ENCODE measurements at regions not wholly inside any gene's neighbourhood (a gene's known extent, or its start where the extent isn't known, plus 50 kb on each side); places are given as distances from the start of the nearest gene placed in this dataset.
"Not testable (repeated sequence)": the region's sequence is repeated elsewhere in the genome, so short reads cannot be mapped to it uniquely, and the experiment has no call there.

- peaks cover 0 to 3% (median 0%) of the 10 kb centered on the region in 3 donors for H3K36me3 Mint-ChIP-seq
- no peaks in the 10 kb centered on the region for H3K4me1 Mint-ChIP-seq
- no peak for DNase-seq
- H3K4me3 Mint-ChIP-seq = no peak overlapping the region
- H3K27me3 Mint-ChIP-seq (ENCODE audit: low read depth in 3 of 3) = peaks cover 2 to 9% (median 3%) of the 10 kb centered on the region in 3 donors
- H3K9me3 Mint-ChIP-seq = peaks cover 4 to 26% (median 10%) of the 10 kb centered on the region in 6 donors
- H3K27ac Mint-ChIP-seq = no peak overlapping the region
Observed at GRCh38 chr12:114616081-114616480, 67.9 kb downstream of the TBX3 start.

- peaks cover 0 to 3% (median 0%) of the 10 kb centered on the region in 3 donors for H3K36me3 Mint-ChIP-seq
- no peak overlapping the region for H3K4me3 Mint-ChIP-seq
- DNase-seq = no peak
- H3K27me3 Mint-ChIP-seq (ENCODE audit: low read depth in 3 of 3) = peaks cover 2 to 5% (median 3%) of the 10 kb centered on the region in 3 donors
- peaks cover 4 to 26% (median 10%) of the 10 kb centered on the region in 6 donors for H3K9me3 Mint-ChIP-seq
- H3K27ac Mint-ChIP-seq = no peak overlapping the region
- no peaks in the 10 kb centered on the region for H3K4me1 Mint-ChIP-seq
Observed at GRCh38 chr12:114614040-114614439, 69.9 kb downstream of the TBX3 start.

GRCh38 chr12:114612062-114612461, 71.9 kb downstream of the TBX3 start:
- H3K27ac Mint-ChIP-seq = no peak overlapping the region
- H3K27me3 Mint-ChIP-seq (ENCODE audit: low read depth in 3 of 3) = peaks cover 2 to 5% (median 3%) of the 10 kb centered on the region in 3 donors
- H3K36me3 Mint-ChIP-seq = peaks cover 0 to 3% (median 0%) of the 10 kb centered on the region in 3 donors
- H3K4me3 Mint-ChIP-seq = no peak overlapping the region
- H3K4me1 Mint-ChIP-seq = no peaks in the 10 kb centered on the region
- H3K9me3 Mint-ChIP-seq = peaks cover 4 to 18% (median 8%) of the 10 kb centered on the region in 6 donors
- no peak for DNase-seq

- H3K36me3 Mint-ChIP-seq = peaks cover 0 to 3% (median 0%) of the 10 kb centered on the region in 3 donors
- H3K27ac Mint-ChIP-seq = no peak overlapping the region
- H3K4me1 Mint-ChIP-seq = no peaks in the 10 kb centered on the region
- DNase-seq = no peak
- no peak overlapping the region for H3K4me3 Mint-ChIP-seq
- H3K9me3 Mint-ChIP-seq = peaks cover 4 to 13% (median 6%) of the 10 kb centered on the region in 6 donors
- peaks cover 2 to 5% (median 3%) of the 10 kb centered on the region in 3 donors for H3K27me3 Mint-ChIP-seq (ENCODE audit: low read depth in 3 of 3)
Observed at GRCh38 chr12:114611145-114612018, 72.6 kb downstream of the TBX3 start.

GRCh38 chr12:114608509-114608908, 75.5 kb downstream of the TBX3 start:
- DNase-seq = no peak
- Mint-ChIP-seq H3K27ac (no peak overlapping the region), H3K4me3 (no peak overlapping the region), H3K36me3 (no peaks in the 10 kb centered on the region), H3K4me1 (no peaks in the 10 kb centered on the region), H3K27me3 (ENCODE audit: low read depth in 3 of 3) (peaks cover 0 to 5% (median 2%) of the 10 kb centered on the region in 3 donors), H3K9me3 (peaks cover 0 to 7% (median 1%) of the 10 kb centered on the region in 6 donors)

- no peaks in the 10 kb centered on the region for H3K36me3 Mint-ChIP-seq
- peaks cover 0 to 5% (median 0%) of the 10 kb centered on the region in 6 donors for H3K9me3 Mint-ChIP-seq
- H3K4me1 Mint-ChIP-seq = no peaks in the 10 kb centered on the region
- DNase-seq = no peak
- H3K4me3 Mint-ChIP-seq = no peak overlapping the region
- no peaks in the 10 kb centered on the region for H3K27me3 Mint-ChIP-seq (ENCODE audit: low read depth in 3 of 3)
- no peak overlapping the region for H3K27ac Mint-ChIP-seq
Observed at GRCh38 chr12:114605918-114606317, 78.1 kb downstream of the TBX3 start.

- DNase-seq = no peak
- no peaks in the 10 kb centered on the region for H3K27me3 Mint-ChIP-seq (ENCODE audit: low read depth in 3 of 3)
- no peaks in the 10 kb centered on the region for H3K36me3 Mint-ChIP-seq
- no peak overlapping the region for H3K27ac Mint-ChIP-seq
- peaks cover 0 to 5% (median 0%) of the 10 kb centered on the region in 6 donors for H3K9me3 Mint-ChIP-seq
- no peaks in the 10 kb centered on the region for H3K4me1 Mint-ChIP-seq
- no peak overlapping the region for H3K4me3 Mint-ChIP-seq
Observed at GRCh38 chr12:114604606-114605005, 79.4 kb downstream of the TBX3 start.

GRCh38 chr12:114600584-114600983, 83.4 kb downstream of the TBX3 start:
- not testable (repeated sequence) for H3K9me3 Mint-ChIP-seq; H3K36me3 Mint-ChIP-seq; H3K4me3 Mint-ChIP-seq; DNase-seq; H3K27me3 Mint-ChIP-seq (ENCODE audit: low read depth in 3 of 3); H3K27ac Mint-ChIP-seq; H3K4me1 Mint-ChIP-seq

- no peaks in the 10 kb centered on the region for H3K36me3 Mint-ChIP-seq
- no peak for DNase-seq
- H3K4me3 Mint-ChIP-seq = no peak overlapping the region
- no peaks in the 10 kb centered on the region for H3K4me1 Mint-ChIP-seq
- H3K9me3 Mint-ChIP-seq = peaks cover 0 to 3% (median 2%) of the 10 kb centered on the region in 6 donors
- no peak overlapping the region for H3K27ac Mint-ChIP-seq
- H3K27me3 Mint-ChIP-seq (ENCODE audit: low read depth in 3 of 3) = peaks cover 0 to 5% (median 3%) of the 10 kb centered on the region in 3 donors
Observed at GRCh38 chr12:114598111-114598510, 85.9 kb downstream of the TBX3 start.

GRCh38 chr12:114592946-114593345, 91.0 kb downstream of the TBX3 start:
- H3K4me1 Mint-ChIP-seq = no peaks in the 10 kb centered on the region
- H3K4me3 Mint-ChIP-seq = no peak overlapping the region
- peaks cover 0 to 4% (median 0%) of the 10 kb centered on the region in 6 donors for H3K9me3 Mint-ChIP-seq
- no peak overlapping the region for H3K27ac Mint-ChIP-seq
- H3K36me3 Mint-ChIP-seq = no peaks in the 10 kb centered on the region
- H3K27me3 Mint-ChIP-seq (ENCODE audit: low read depth in 3 of 3) = peaks cover 0 to 11% (median 5%) of the 10 kb centered on the region in 3 donors
- no peak for DNase-seq

- H3K27ac Mint-ChIP-seq = no peak overlapping the region
- no peak overlapping the region for H3K4me3 Mint-ChIP-seq
- H3K4me1 Mint-ChIP-seq = no peaks in the 10 kb centered on the region
- peaks cover 0 to 8% (median 3%) of the 10 kb centered on the region in 3 donors for H3K27me3 Mint-ChIP-seq (ENCODE audit: low read depth in 3 of 3)
- DNase-seq = no peak
- peaks cover 0 to 2% (median 0%) of the 10 kb centered on the region in 6 donors for H3K9me3 Mint-ChIP-seq
- H3K36me3 Mint-ChIP-seq = no peaks in the 10 kb centered on the region
Observed at GRCh38 chr12:114588061-114588460, 95.9 kb downstream of the TBX3 start.

- no peaks in the 10 kb centered on the region for H3K9me3 Mint-ChIP-seq
- H3K36me3 Mint-ChIP-seq = no peaks in the 10 kb centered on the region
- no peak overlapping the region for H3K4me3 Mint-ChIP-seq
- no peak overlapping the region for H3K27ac Mint-ChIP-seq
- no peak for DNase-seq
- peaks cover 0 to 7% (median 0%) of the 10 kb centered on the region in 3 donors for H3K27me3 Mint-ChIP-seq (ENCODE audit: low read depth in 3 of 3)
- H3K4me1 Mint-ChIP-seq = no peaks in the 10 kb centered on the region
Observed at GRCh38 chr12:114580306-114580705, 103.7 kb downstream of the TBX3 start.

GRCh38 chr12:114579389-114579788, 104.6 kb downstream of the TBX3 start:
- Mint-ChIP-seq H3K27ac (no peak overlapping the region), H3K36me3 (no peaks in the 10 kb centered on the region), H3K9me3 (no peaks in the 10 kb centered on the region), H3K4me1 (no peaks in the 10 kb centered on the region), H3K4me3 (no peak overlapping the region), H3K27me3 (ENCODE audit: low read depth in 3 of 3) (peaks cover 0 to 7% (median 0%) of the 10 kb centered on the region in 3 donors)
- no peak for DNase-seq

- no peak overlapping the region for H3K4me3 Mint-ChIP-seq
- no peaks in the 10 kb centered on the region for H3K36me3 Mint-ChIP-seq
- DNase-seq = no peak
- no peak overlapping the region for H3K27ac Mint-ChIP-seq
- H3K9me3 Mint-ChIP-seq = peaks cover 0 to 3% (median 0%) of the 10 kb centered on the region in 6 donors
- no peaks in the 10 kb centered on the region for H3K4me1 Mint-ChIP-seq
- H3K27me3 Mint-ChIP-seq (ENCODE audit: low read depth in 3 of 3) = peaks cover 0 to 2% (median 0%) of the 10 kb centered on the region in 3 donors
Observed at GRCh38 chr12:114562654-114563053, 121.3 kb downstream of the TBX3 start.

All from immature natural killer cell (primary cell).